ENCODE measurements at regions not wholly inside any gene's neighbourhood (a gene's known extent, or its start where the extent isn't known, plus 50 kb on each side); places are given as distances from the start of the nearest gene placed in this dataset.

- no peak for DNase-seq (ENCODE audit: low spot score)
- in situ Hi-C loops (cut with HindIII; ENCODE audit: low sequenced_read_pairs), result no loop called here
Observed at GRCh38 chr4:14865804-14866203, 136.5 kb upstream of the CPEB2 start.

- in situ Hi-C loops (cut with HindIII; ENCODE audit: low sequenced_read_pairs), result no loop called here
- DNase-seq (ENCODE audit: low spot score), result no peak
Observed at GRCh38 chr4:14867847-14868246, 134.4 kb upstream of the CPEB2 start.

GRCh38 chr4:14868426-14869395 lies 133.6 kb upstream of the CPEB2 start:
- DNase-seq (ENCODE audit: low spot score), result no peak
- in situ Hi-C loops (cut with HindIII; ENCODE audit: low sequenced_read_pairs), result no loop called here

- in situ Hi-C loops (cut with HindIII; ENCODE audit: low sequenced_read_pairs), result no loop called here
- no peak for DNase-seq (ENCODE audit: low spot score)
Observed at GRCh38 chr4:14871676-14872430, 130.4 kb upstream of the CPEB2 start.

- DNase-seq (ENCODE audit: low spot score), result no peak
- in situ Hi-C loops (cut with HindIII; ENCODE audit: low sequenced_read_pairs), result no loop called here
Observed at GRCh38 chr4:14874990-14875389, 127.3 kb upstream of the CPEB2 start.

GRCh38 chr4:14877246-14878225 lies 124.7 kb upstream of the CPEB2 start:
- in situ Hi-C loops (cut with HindIII; ENCODE audit: low sequenced_read_pairs), result no loop called here
- DNase-seq (ENCODE audit: low spot score), result no peak

GRCh38 chr4:14878681-14879080 lies 123.6 kb upstream of the CPEB2 start:
- no peak for DNase-seq (ENCODE audit: low spot score)
- in situ Hi-C loops (cut with HindIII; ENCODE audit: low sequenced_read_pairs), result no loop called here

- no peak for DNase-seq (ENCODE audit: low spot score)
- in situ Hi-C loops (cut with HindIII; ENCODE audit: low sequenced_read_pairs), result no loop called here
Observed at GRCh38 chr4:14879683-14880082, 122.6 kb upstream of the CPEB2 start.

- in situ Hi-C loops (cut with HindIII; ENCODE audit: low sequenced_read_pairs), result no loop called here
- no peak for DNase-seq (ENCODE audit: low spot score)
Observed at GRCh38 chr4:14880805-14881204, 121.5 kb upstream of the CPEB2 start.

- DNase-seq (ENCODE audit: low spot score), result no peak
- in situ Hi-C loops (cut with HindIII; ENCODE audit: low sequenced_read_pairs), result no loop called here
Observed at GRCh38 chr4:14883166-14883565, 119.1 kb upstream of the CPEB2 start.

- no peak for DNase-seq (ENCODE audit: low spot score)
- in situ Hi-C loops (cut with HindIII; ENCODE audit: low sequenced_read_pairs), result no loop called here
Observed at GRCh38 chr4:14883661-14884060, 118.6 kb upstream of the CPEB2 start.

GRCh38 chr4:14887842-14888433 lies 114.3 kb upstream of the CPEB2 start:
- DNase-seq (ENCODE audit: low spot score), result no peak
- in situ Hi-C loops (cut with HindIII; ENCODE audit: low sequenced_read_pairs), result no loop called here

- in situ Hi-C loops (cut with HindIII; ENCODE audit: low sequenced_read_pairs), result no loop called here
- no peak for DNase-seq (ENCODE audit: low spot score)
Observed at GRCh38 chr4:14888790-14889572, 113.3 kb upstream of the CPEB2 start.

GRCh38 chr4:14892563-14892962 lies 109.7 kb upstream of the CPEB2 start:
- in situ Hi-C loops (cut with HindIII; ENCODE audit: low sequenced_read_pairs), result no loop called here

GRCh38 chr4:14893713-14894112 lies 108.6 kb upstream of the CPEB2 start:
- DNase-seq (ENCODE audit: low spot score), result no peak
- in situ Hi-C loops (cut with HindIII; ENCODE audit: low sequenced_read_pairs), result no loop called here

More at GRCh38 chr4:14892563-14892962, 109.7 kb upstream of the CPEB2 start:
- no peak for DNase-seq (ENCODE audit: low spot score)

- DNase-seq (ENCODE audit: low spot score), result no peak
- in situ Hi-C loops (cut with HindIII; ENCODE audit: low sequenced_read_pairs), result no loop called here
Observed at GRCh38 chr4:14894392-14895292, 107.6 kb upstream of the CPEB2 start.

- DNase-seq (ENCODE audit: low spot score), result no peak
- in situ Hi-C loops (cut with HindIII; ENCODE audit: low sequenced_read_pairs), result no loop called here
Observed at GRCh38 chr4:14896656-14897175, 105.6 kb upstream of the CPEB2 start.
